GM18868 (cell line): ENCODE measurements at regions not wholly inside any gene's neighbourhood (a gene's known extent, or its start where the extent isn't known, plus 50 kb on each side); places are given as distances from the start of the nearest gene placed in this dataset.
A peak's percentile ranks its signal among the peaks of the same experiment; 100 is the strongest.
"Not testable (repeated sequence)": the region's sequence is repeated elsewhere in the genome, so short reads cannot be mapped to it uniquely, and the experiment has no call there.

Experiments used
- ATAC-seq: cut with Tn5 transposase; IDR thresholded peaks from one replicate; pipeline ENCODE4 v1.9.1; 2021; ENCODE audit warnings: mild to moderate bottlenecking, moderate library complexity; ENCODE audit not compliant: unreplicated experiment

DNA sequence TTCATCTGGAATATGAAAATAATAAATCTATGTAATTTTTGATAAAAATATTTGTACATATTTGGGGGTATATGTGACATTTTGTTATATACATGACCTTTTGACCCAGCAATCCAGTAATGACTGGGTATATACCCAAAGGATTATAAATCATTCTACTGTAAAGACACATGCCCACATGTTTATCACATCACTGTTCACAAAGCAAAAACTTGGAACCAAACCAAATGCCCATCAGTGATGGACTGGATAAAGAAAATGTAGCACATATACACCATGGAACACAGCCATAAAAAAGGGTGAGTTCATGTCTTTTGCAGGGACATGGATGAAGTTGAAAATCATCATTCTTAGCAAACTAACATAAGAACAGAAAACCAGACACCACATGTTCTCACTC, 472.1 kb upstream of the DDX18 start:
- ATAC-seq = no peak

DNA sequence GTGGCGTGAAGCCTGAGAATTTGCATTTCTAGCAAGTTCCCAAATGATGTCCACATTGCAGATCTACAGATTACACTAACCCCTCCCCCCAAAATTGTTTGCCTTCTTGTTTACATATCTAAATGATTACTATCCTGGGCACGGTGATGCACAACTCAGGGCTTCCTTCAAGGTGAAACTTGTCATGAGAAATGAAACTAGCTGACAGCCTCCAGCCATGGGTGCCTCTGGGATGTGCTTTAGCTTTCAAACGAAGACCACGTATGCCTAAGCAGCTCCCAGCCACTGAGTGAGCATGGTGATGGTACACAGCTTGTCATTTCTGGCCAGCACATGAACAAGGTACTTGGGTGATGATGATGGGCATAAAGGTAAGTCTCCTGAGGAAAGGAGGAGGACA, 464.8 kb upstream of the DDX18 start:
- no peak for ATAC-seq

DNA sequence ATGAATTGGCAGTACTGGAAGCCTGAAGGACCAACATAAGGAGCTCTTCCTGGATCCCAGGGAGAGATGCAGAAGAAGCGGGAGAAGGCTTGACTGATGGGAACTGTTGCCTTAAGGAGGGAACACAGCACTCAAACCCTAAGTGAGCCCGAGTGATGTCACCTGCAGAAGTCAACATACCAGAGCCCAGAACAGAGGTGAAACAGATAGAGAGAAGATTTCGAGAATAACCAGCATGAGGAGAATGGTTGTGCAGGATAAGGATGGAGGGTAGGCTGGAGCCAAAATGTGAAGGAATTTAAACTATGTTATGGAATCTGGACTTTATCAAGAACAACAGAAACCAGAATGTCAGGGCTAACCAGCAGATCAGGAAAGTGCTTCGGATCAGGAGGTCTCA, 463.1 kb upstream of the DDX18 start:
- no peak for ATAC-seq

DNA sequence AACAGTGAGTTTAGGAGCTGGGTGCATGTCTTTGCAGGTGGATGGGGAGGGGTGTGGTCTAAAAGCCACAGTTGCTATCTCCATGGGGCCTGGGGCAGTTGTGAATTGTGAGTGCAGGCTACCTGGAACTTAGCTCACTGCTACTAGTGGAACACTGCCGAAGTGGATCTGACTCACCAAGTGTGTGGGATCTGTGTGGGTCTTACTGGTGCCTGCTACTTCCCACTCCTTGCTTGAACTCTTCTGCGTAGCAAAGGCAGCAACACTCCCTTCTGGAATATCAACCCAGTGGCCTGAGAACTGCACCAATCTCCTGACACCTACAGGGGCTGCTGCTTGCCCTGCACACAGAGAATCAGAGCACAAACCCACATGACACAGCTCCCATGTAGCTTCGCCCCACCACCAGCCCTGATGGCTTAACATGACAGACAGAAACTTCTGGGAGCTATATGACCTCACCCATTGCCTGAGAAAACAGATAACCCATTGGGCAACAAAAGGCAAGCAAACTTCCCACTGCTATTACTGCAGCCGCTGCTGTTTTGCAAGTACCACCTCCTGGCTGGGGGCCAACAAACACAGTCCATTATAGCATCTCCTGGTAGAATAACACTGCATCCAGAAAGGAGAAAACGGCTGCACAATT, 455.1 kb upstream of the DDX18 start:
- no peak for ATAC-seq

DNA sequence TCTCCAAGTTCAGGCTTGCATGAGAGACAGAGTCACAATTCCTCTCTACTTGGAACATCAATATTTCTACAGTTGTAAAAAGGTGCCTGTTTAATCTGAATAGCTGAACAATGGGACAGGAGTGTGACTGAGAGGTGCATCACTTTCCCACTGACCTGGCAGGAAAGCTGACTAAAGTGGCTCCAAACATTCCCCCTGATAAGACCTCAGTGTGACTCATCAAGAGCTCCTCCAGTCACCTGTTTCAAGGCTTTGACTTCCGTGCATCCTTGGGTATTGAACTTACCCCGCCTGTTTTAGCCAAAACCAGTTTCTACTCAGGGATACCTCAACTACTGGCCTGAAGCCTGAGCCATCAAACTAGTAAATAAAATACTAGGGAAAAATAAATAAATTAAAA, 453.9 kb upstream of the DDX18 start:
- no peak for ATAC-seq

DNA sequence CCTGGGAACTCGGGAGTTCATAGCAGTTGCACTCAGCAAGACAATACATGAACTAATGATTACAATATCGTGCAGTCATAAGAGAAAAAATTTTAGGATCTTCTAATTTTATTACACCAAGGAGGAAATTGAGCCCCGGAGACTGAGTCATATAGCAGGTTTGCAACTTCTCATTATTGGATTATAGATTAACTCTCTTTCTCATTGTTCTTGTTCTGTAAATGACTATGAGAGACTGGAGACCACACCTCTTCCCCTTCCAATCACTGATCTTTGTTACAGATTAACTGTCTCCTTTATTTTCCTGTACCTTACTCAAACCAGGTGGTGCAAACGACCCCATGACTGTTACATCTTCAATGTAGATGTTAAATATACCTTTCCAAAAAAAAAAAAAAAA, 435.8 kb upstream of the DDX18 start:
- ATAC-seq = no peak

DNA sequence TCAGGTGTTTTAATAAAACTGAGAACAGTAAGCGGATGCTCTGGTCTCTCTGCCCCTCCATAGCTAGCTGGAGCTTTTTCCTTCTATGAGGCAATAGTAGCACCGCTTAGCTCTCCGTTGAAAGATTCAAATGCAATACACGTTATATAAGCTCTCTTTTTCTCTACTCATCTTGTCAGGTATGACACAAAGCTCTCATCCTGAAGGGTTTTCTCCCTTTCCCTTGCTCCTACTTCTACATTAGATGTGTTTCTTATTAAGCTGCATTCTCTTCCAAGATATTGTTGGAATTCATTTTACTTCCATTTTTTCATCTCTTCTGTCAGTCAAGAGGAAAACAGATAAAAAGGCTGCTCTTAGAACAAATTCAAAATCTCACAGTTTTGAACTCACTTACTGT, 434.6 kb upstream of the DDX18 start:
- ATAC-seq = no peak

DNA sequence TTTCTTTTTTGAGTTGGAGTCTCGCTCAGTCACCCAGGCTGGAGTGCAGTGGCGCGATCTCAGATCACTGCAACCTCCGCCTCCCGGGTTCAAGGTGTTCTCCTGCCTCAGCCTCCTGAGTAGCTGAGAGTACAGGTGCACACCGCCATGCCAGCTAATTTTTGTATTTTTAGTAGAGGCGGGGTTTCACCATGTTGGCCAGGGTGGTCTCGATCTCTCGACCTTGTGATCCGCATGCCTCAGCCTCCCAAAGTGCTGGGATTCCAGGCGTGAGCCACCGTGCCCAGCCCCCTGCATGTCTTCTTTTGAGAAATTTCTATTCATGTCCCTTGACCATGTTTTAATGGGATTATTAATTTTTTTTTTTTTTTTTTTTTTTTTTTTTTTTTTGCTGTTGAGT, 430.5 kb upstream of the DDX18 start:
- ATAC-seq = not testable (repeated sequence)

DNA sequence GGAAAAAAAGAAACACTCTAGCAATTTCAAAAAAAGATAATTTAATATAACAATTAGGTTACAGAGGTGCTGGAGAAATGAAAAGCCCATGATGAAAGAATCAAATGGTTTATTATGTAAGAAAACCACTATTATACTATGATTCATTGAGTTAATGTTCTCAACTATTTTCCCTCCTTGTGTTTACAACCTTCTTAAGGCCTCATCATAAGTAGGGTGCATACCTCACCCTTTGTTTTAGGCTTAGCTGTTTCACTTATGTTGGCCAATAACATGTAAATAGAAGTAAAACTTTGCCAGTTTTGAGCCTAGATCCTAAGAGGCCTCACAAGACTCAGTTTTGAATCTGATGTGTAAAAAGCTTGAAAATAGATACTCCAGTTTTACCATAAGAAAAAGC, 418.3 kb upstream of the DDX18 start:
- ATAC-seq = no peak

DNA sequence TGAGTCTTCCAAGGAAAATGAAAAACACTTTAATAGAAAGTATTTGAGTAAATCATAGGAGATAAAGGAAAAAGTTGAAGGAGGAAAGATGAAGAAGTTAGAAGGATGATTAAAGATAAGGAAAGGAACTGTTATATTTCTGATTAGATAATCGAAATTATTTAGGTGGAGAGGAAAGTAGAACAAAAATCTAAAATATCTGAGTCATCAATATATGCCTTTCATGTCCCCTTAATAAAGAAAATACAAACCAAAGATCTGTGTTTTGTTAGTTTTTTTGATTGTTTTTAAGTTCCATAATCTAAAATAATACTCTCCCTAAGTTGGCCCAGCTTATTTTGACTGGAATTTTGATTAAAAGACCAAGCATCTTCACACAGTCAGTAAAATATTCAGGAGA, 412.9 kb upstream of the DDX18 start:
- ATAC-seq = no peak

DNA sequence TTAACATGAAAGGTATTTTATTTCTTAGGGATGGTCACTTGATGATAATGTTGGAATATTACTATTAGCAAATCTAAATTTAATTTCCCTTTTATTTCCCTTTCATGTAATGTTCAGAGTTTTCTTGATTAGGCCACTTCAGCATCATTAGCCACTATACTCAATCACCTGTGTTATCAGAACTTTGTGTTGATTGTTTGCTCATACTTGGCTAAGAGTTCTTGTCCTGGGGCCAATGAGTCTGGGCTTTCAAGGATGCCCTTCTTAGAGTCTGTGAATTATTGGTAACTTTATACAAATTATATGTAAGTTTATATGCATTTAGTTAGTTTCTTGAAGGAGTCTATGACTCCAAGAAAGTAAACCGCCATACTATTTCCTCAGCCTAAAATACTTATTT, 408.0 kb upstream of the DDX18 start:
- no peak for ATAC-seq

DNA sequence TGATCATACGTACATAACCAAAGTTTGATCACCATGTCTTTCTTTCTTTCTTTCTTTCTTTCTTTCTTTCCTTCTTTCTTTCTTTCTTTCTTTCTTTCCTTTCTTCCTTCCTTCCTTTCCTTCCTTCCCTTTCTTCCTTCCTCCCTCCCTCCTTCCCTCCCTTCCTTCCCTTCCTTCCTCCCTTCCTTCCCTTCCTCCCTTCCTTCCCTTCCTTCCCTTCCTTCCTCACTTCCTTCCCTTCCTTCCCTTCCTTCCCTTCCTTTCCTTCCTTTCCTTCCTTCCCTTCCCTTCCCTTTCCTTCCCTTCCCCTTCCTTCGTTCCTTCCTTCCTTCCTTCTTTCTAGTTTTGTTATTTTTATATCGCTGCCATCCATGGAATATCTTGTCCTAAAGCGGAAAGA, 406.7 kb upstream of the DDX18 start:
- ATAC-seq = no peak

DNA sequence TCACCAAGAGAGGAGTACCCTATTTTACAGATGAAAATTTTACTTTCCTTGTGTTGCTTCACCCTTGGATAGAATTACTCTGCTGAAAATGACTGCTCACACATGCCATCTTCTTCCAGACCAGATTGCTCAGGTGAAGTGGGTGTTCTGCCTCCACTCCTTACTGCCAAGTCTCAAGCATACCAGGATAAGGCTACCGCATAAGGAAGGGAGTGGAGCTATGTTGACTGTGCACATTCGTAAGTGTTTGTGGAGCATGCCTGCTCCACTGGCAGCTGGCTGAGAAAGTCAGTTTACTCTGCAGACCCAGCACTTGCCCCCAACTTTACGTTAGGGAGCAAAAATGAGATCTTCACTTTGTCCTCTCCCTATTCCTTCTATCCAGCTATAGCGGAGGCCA, 405.0 kb upstream of the DDX18 start:
- no peak for ATAC-seq

DNA sequence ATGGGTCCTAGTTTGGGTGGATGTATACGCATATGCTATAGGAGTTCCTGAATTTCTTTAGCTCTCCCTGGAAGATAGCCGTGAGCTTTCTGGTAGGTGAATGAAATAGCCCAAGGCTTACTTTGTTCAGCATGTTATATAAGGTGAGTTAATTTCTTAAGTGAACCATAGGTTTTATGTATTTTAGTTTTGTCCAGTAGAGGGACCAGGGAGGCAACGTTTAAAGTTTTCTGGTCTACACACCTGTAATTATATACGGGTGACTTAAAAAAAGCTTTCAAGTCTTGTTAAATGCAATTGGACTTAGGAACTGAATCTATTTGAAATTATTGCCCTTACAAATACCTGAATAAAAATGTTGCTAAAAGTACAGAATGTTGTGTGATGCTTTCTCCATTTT, 402.5 kb upstream of the DDX18 start:
- ATAC-seq = no peak

DNA sequence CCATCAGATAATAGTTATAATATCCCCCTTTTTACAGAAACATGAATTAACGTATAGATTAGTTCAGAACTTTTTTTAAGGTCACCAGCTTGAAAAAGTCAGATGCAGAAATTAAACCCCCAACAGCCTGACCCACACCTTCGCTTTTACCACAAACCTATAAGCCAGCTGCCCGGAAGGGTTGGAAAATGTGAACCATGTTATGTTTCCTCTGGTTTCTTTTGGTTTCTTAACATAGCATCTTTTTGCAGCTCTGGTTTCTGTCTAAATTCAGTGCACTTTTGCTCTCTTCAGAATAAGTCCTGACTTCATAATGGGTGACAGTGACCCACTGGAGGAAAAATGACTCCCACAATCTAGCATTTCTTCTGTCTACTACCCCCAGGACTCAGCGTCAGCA, 381.7 kb upstream of the DDX18 start:
- ATAC-seq = no peak

DNA sequence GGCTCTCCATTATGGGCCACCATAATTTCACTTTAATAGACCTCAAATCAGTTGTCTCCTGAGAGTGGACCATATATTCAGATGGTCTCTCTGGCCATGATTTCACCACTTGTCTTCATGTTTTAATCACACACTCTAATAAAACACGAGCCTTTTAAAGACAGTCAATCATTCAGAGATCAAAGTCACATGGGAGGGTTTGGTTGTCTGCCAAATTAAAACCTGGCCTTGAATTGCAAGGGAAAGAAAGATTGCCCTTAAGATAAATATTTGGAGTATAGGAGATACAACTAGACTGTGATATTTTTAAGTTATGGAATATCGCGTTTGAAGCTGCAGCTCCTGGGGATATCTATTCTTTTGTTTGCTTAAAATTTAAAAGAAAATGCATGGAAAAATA, 377.8 kb upstream of the DDX18 start:
- no peak for ATAC-seq

DNA sequence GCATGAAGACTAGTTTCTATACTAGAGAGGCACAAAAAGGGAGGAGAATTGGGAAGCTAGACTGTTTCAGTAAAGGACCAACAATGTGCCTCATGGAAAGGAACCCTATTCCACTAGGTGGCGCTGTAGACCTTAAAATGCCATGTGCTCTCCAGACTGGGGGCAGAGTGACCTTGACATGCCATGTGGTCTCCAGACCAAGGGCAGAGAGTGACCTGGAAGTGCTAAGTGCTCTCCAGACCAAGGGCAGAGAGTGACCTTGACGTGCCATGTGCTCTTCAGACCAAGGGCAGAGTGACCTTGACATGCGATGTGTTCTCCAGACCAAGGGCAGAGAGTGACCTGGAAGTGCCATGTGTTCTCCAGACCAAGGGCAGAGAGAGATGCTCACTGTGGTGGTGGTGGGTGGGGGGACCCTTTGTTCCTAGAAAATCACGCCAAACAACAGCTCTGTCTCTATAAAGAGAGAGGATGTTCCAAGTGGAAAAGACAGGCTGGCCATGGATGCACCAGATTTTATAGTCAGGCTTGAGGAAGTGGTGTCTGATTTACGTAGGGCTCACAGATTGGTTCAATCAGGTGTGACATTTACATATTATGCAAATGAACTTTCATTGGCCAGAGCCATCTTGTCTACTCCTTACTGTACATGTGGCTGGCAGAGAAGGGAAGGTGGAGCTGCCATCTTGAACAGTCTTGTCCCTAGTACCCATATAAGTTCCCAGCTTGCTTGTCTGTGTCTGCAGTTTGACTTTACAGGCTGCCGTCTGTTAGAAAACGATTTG, 344.0 kb upstream of the DDX18 start:
- peak; percentile 91 for ATAC-seq

DNA sequence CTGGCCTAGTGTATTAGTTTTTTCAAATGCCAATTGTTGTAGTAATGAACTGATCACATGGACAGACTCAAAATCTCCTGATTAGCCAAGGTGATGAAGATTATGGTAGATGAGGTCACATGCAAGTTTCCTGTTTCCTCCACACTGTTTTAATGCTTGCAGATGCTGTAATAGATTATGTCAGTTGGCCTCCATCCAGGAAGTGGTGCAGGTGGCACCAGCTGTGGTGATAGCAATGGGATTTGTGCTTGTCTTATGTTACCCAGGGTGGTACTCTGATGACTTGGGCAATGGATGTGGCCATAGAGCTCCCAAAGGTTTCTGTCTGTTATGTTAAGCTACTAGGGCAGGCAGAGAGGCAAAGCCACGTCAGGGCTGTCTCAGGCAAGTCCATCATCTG, 332.9 kb upstream of the DDX18 start:
- ATAC-seq = no peak

DNA sequence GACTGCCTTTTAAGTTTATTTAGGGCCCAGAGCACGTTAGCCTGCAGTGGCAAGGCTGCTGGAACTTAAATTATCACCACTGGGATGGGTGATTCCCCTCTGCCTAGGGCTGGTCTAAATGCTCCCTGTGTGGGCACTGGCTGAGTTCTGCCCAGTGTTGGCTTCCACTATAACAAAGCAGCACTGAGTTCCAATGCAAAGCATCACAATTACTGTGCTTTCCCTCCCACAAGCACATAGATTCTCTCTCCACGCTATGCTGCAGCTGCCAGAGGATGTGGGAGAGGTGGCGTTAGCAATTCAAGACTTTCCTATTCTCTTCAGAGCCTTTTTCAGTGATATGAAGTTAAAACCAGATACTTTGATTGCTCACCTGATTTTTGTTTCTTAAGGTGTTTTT, 328.9 kb upstream of the DDX18 start:
- no peak for ATAC-seq

DNA sequence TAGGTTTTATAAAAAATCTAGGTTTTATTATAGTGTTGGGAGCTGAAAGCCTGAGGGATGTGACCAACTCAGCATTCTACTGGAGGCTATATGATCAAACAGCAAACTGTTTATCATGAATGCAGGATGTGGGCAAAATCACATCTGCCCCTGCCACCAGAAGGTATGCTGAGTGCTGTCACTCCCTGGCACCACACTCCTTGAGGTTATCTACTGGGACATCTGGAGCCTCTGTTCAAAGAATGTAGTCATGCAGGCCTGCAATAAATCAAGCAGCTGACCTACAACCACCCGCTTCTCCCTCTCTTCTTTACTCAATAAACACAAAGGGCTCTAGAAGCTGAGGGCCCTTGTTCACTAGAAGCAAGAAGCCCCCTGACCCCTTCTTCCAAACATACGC, 328.4 kb upstream of the DDX18 start:
- ATAC-seq = no peak

DNA sequence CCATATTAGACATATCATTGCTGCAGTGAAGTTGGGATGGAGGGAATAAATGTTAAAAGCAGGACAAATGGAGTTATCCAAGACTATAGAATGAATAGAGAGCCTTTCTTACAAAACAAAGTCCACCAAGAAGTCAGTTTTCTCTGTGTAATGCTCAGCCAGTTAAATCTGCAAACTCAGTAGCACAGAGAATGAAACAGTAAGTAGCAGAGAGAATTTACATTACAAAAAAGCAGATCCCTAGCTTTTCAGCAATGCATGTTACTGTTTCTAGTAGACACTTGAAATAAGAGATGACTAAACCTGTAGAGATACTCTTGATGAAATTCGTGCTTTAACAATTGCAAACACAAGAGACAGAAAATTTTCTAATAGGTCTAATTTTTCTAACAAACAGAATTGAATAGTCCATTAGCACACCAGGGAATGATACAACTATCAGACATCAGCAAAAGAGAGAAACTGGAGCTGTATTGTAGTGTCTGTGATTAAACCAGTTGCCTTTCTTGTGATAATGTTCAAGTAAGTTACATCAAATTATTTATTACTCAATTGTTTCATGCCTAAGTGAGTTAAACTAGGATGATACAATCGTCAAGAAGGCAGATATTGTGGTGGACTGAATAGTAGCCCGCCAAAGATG, 322.2 kb upstream of the DDX18 start:
- ATAC-seq = no peak

DNA sequence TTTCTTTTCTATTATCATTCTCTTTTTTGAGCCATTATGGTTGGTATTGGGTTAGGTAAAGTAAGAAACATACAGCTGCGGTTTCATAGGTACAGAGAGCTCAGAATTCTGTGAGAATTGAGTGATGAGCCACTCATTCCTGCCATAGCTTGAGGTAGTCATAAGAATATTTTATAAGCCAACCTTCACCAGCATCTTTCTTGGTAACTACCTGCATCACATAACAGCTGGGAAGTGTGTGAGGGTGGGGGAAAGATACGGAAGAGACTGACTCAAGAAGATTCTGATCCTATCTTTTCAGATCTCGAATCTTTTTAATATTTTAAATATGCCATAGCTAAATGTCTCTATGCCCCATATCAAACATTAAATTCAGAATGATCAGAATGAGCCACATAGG, 313.8 kb upstream of the DDX18 start:
- no peak for ATAC-seq
